AG09309 (cell line): ENCODE measurements at regions not wholly inside any gene's neighbourhood (a gene's known extent, or its start where the extent isn't known, plus 50 kb on each side); places are given as distances from the start of the nearest gene placed in this dataset.

Experiments used
- DNase-seq: peaks from one replicate; pipeline ENCODE4 v3.0.0-alpha.2; 2010; ENCODE audit warnings: low read depth
- H3K4me3 ChIP-seq: 2 replicates; pipeline ENCODE4 v1.5.1; 2011; ENCODE audit warnings: mild to moderate bottlenecking, low read depth, low read length, moderate library complexity; ENCODE audit not compliant: control insufficient read depth
- TF ChIP-seq, protein P1 (sequence below): IDR thresholded peaks from 2 replicates; pipeline ENCODE4 v1.5.1; 2011; ENCODE audit warnings: mild to moderate bottlenecking, low read depth, low read length, inconsistent platforms; ENCODE audit not compliant: insufficient read depth, control insufficient read depth; ENCODE audit errors: missing control alignments

DNA sequence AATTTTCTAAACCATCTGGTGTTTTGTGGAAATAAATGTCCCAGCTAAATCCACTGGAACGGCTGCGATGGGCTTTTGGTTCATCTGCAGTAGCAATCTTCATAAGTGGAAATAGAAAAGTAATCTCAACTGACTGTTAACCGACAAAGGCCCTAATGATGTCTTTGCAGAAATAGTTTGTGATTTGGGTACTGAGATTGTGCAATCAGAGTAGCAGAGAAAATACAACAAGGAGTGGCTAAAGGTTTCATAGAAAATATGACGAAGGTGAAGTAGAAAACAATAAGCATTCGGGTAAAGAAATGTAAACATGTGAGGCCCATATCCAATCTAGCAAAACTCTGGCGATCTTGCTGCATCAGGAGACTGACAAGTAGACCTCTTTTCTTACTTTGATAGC lies 262.6 kb upstream of the MCTP2 start:
- no peak overlapping the region for H3K4me3 ChIP-seq
- DNase-seq, result no peak
- TF ChIP-seq, protein P1, sequence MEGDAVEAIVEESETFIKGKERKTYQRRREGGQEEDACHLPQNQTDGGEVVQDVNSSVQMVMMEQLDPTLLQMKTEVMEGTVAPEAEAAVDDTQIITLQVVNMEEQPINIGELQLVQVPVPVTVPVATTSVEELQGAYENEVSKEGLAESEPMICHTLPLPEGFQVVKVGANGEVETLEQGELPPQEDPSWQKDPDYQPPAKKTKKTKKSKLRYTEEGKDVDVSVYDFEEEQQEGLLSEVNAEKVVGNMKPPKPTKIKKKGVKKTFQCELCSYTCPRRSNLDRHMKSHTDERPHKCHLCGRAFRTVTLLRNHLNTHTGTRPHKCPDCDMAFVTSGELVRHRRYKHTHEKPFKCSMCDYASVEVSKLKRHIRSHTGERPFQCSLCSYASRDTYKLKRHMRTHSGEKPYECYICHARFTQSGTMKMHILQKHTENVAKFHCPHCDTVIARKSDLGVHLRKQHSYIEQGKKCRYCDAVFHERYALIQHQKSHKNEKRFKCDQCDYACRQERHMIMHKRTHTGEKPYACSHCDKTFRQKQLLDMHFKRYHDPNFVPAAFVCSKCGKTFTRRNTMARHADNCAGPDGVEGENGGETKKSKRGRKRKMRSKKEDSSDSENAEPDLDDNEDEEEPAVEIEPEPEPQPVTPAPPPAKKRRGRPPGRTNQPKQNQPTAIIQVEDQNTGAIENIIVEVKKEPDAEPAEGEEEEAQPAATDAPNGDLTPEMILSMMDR, result no peak

DNA sequence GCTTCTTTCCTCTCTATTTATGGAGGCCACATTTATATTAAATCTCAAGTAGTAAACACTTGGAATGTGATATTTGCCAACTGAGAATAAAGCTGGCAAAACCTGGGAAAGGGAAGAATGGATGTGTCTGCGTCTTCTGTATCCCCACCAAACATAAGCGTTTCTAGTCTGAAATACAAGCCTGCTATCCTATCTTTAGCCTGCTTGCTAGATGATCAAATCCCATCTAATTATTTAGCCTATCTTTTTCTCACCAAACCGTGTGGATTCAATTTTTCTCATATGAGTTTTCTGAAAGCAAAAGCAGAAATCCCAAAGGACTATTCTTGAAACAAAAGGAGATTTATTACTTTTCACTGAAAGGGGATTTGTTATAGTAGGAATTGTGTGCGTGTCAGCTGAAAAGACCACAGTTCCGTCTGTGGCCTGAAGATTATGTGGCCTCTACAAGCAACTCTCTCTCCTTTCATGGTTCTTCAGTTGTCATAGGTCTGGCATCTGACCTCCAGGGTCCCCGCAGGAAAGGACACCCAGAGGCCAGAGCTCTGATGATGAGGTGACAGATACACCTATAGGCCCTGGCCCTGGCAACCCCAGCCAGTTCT lies 266.0 kb upstream of the MCTP2 start:
- DNase-seq, result no peak
- H3K4me3 ChIP-seq, result no peak overlapping the region
- TF ChIP-seq, protein P1, result no peak

DNA sequence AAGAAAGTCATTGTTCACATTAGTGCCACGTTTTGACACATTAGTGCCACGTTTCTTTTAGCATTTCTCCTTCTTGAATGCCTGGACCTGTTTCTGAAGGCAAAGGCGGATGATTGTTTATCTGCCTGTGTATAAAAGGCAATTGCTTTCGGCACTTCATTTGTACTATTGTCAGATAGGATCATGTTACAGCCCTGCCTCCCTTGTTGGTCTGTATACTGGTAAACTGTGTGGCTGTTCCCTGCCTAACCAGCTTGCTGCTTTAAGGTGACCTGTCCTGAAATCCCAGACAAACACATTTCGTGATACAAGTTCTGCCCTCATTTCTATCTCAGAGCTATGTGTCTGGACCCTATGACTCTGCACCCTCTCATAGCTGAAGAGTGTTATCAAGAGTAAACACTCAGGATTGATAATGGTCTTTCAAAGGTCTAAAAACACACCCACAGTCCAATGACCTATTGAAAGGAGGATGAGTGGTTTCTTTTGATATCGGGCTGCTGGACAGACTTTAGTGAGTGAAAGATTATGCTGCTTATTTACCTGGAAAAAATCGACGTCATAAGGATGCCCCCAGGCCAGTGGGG lies 276.3 kb upstream of the MCTP2 start:
- no peak for DNase-seq
- TF ChIP-seq, protein P1, result no peak

DNA sequence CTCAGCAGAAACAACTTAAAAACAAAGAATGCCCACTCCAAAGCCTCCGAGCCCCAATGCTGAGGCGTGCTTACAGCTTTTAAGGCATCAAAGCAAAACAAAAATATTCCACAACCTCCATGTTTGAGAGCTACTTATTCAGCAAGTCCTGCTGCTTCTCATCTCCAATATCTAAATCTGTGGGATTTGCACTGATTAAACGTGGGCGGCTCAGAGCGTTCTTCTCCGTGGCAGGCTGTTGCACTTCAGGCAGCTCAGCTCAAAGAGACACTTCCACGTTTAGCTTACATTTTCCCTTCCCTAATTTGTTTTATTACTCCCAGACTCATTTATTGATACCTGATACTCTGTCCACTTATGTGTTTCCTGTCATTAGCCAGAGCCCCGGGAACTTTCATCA lies 282.6 kb upstream of the MCTP2 start:
- DNase-seq, result no peak
- no peak overlapping the region for H3K4me3 ChIP-seq
- TF ChIP-seq, protein P1, result no peak

More for the DNA sequence above, 276.3 kb upstream of the MCTP2 start:
- no peak overlapping the region for H3K4me3 ChIP-seq

DNA sequence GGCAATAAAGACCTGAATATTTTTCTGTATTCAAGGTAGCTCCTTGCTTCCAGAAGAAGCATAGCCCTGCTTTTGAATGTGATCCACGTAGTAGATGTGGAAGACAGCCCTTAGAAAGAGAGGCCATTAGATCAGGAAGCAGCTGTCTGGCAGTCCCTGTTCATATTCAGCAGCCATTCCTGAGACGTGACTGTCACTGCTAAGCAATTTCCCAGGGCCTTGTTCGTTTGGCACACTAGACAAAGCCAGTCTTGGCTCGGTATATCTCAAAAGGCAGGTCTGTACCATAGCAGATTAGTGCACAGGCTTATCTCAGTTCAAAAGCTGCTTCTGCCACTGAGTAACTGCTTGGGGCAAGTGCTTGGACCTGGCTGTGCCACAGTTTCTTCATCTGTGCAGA lies 287.8 kb upstream of the MCTP2 start:
- TF ChIP-seq, protein P1, result no peak
- no peak for DNase-seq
- H3K4me3 ChIP-seq, result no peak overlapping the region

DNA sequence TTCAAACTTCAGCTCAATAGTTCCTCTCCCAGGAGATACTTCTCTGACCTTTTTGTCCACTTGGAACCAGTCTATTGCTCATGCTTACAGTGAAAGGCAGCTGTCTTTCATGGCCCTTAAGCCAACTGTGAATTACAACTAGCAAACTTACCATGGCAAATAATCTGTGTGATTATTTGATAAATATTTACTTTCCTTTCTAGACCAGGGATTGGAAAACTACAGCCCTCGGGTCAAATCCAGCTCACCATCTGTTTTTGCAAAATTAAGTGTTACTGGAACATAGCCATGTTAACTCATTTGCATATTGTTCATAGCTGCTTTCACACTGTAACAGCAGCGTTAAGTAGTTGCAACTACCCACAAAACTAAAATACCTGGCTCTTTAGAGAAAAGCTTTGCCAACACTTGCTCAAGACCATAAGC lies 289.1 kb upstream of the MCTP2 start:
- TF ChIP-seq, protein P1, result no peak
- DNase-seq, result no peak
- H3K4me3 ChIP-seq, result no peak overlapping the region
